ENCODE measurements at regions not wholly inside any gene's neighbourhood (a gene's known extent, or its start where the extent isn't known, plus 50 kb on each side); places are given as distances from the start of the nearest gene placed in this dataset.

GRCh38 chr6:94735270-94735669 lies 842.1 kb upstream of the MANEA start:
- H3K36me3 ChIP-seq (ENCODE audit: control insufficient read depth, insufficient read depth, low read length), result no peaks in the 10 kb centered on the region
- DNase-seq (ENCODE audit: low read depth), result no peak
- no peaks in the 10 kb centered on the region for H3K27me3 ChIP-seq (ENCODE audit: control insufficient read depth, insufficient read depth, low read length)
- ChIA-PET POLR2A (no interaction called here), CTCF (no interaction called here)
- no peak overlapping the region for H3K4me3 ChIP-seq (ENCODE audit: low read depth, low read length)
- no peak for TF ChIP-seq CTCF (IDR thresholded peaks at IDR 0.05; ENCODE audit: insufficient read depth, low read depth, low read length)

GRCh38 chr6:94734751-94735150 lies 842.6 kb upstream of the MANEA start:
- no peak for TF ChIP-seq CTCF (IDR thresholded peaks at IDR 0.05; ENCODE audit: insufficient read depth, low read depth, low read length)
- no peak for DNase-seq (ENCODE audit: low read depth)
- ChIA-PET POLR2A (no interaction called here), CTCF (no interaction called here)
- no peaks in the 10 kb centered on the region for H3K36me3 ChIP-seq (ENCODE audit: control insufficient read depth, insufficient read depth, low read length)
- no peak overlapping the region for H3K4me3 ChIP-seq (ENCODE audit: low read depth, low read length)
- H3K27me3 ChIP-seq (ENCODE audit: control insufficient read depth, insufficient read depth, low read length), result no peaks in the 10 kb centered on the region

GRCh38 chr6:94733066-94733465 lies 844.3 kb upstream of the MANEA start:
- no peaks in the 10 kb centered on the region for H3K36me3 ChIP-seq (ENCODE audit: control insufficient read depth, insufficient read depth, low read length)
- no peak overlapping the region for H3K4me3 ChIP-seq (ENCODE audit: low read depth, low read length)
- DNase-seq (ENCODE audit: low read depth), result no peak
- CTCF ChIA-PET, result no interaction called here
- POLR2A ChIA-PET, result no interaction called here
- H3K27me3 ChIP-seq (ENCODE audit: control insufficient read depth, insufficient read depth, low read length), result no peaks in the 10 kb centered on the region
- no peak for TF ChIP-seq CTCF (IDR thresholded peaks at IDR 0.05; ENCODE audit: insufficient read depth, low read depth, low read length)

GRCh38 chr6:94727710-94728109 lies 849.6 kb upstream of the MANEA start:
- Histone ChIP-seq H3K36me3 (ENCODE audit: control insufficient read depth, insufficient read depth, low read length) (no peaks in the 10 kb centered on the region), H3K27me3 (ENCODE audit: control insufficient read depth, insufficient read depth, low read length) (no peaks in the 10 kb centered on the region), H3K4me3 (ENCODE audit: low read depth, low read length) (no peak overlapping the region)
- no peak for TF ChIP-seq CTCF (IDR thresholded peaks at IDR 0.05; ENCODE audit: insufficient read depth, low read depth, low read length)
- ChIA-PET POLR2A (no interaction called here), CTCF (no interaction called here)
- DNase-seq (ENCODE audit: low read depth), result no peak

GRCh38 chr6:94721459-94721858 lies 855.9 kb upstream of the MANEA start:
- TF ChIP-seq CTCF (IDR thresholded peaks at IDR 0.05; ENCODE audit: insufficient read depth, low read depth, low read length), result no peak
- Histone ChIP-seq H3K27me3 (ENCODE audit: control insufficient read depth, insufficient read depth, low read length) (no peaks in the 10 kb centered on the region), H3K36me3 (ENCODE audit: control insufficient read depth, insufficient read depth, low read length) (no peaks in the 10 kb centered on the region), H3K4me3 (ENCODE audit: low read depth, low read length) (no peak overlapping the region)
- no peak for DNase-seq (ENCODE audit: low read depth)
- ChIA-PET CTCF (no interaction called here), POLR2A (no interaction called here)

Measured in BJ (cell line).